CD4-positive, alpha-beta T cell treated with Interleukin-10 for 1 hour (primary cell): ENCODE measurements at regions not wholly inside any gene's neighbourhood (a gene's known extent, or its start where the extent isn't known, plus 50 kb on each side); places are given as distances from the start of the nearest gene placed in this dataset.

ENCODE experiments used
- DNase-seq: peaks from one replicate; pipeline ENCODE4 v3.0.0-alpha.2; 2020

DNA sequence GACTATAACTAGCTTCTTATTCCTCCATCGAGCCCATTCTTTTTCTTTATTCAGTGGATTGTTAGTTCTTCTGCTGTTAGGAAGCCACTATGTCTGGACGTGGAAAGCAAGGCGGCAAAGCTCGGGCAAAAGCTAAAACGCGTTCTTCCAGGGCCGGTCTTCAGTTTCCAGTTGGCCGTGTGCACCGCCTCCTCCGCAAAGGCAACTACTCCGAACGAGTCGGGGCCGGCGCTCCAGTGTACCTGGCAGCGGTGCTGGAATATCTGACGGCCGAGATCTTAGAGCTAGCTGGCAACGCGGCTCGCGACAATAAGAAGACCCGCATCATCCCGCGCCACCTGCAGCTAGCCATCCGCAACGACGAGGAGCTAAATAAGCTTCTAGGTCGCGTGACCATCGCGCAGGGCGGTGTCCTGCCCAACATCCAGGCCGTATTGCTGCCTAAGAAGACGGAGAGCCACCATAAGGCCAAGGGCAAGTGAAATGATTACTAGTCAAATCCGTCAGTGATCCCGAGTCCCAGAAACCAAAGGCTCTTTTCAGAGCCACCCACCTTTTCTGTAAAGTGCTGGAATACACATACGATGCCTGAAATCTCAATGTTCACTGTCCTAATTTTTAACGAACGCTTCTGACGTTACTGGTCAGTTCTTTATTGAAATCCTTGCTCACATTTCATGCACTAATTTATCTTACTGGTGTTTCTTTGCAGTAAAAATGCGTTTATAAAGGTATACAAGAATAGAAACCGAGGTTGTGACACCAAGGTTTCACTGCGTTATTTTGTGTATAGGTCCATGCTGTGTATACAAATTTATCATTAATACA, 129.9 kb downstream of the HFE start:
- DNase-seq: no peak

DNA sequence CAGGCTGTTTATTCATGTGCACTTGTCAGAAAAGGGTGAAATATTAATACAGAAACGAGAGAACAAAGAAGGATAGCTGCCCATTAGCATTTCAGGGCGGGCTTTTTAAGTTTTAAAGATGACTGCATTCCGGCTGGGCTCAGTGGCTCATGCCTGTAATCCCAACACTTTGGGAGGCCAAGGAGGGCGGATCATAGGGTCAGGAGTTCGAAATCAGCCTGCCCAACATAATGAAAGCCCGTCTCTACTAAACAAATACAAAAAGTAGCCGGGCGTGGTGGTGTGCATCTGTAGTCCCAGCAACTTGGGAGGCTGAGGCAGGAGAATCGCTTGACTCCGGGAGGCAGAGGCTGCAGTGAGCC, 130.5 kb downstream of the HFE start:
- no peak for DNase-seq

DNA sequence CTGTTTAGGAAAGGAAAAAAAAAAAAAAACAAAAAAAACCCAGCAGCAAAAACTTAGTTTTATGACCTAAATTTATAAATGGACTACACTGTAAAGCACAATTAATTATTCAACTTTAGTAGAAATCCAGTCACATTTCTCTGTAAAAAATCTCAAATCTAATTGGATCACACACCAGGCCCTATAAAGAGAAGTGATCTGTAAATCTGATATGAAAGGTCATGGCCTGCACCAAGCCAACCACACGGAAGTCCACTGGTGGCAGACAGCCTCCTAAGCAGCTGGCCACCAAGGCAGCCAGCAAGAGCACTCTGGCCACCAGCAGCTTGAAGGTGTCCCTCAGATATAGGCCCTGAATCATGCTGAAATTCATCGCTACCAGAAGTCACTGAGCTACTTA, 131.6 kb downstream of the HFE start:
- no peak for DNase-seq

GRCh38 chr6:26220145-26220970, 133.1 kb downstream of the HFE start:
- no peak for DNase-seq

- no peak for DNase-seq
Observed at GRCh38 chr6:26221186-26221585, 134.0 kb downstream of the HFE start.

DNA sequence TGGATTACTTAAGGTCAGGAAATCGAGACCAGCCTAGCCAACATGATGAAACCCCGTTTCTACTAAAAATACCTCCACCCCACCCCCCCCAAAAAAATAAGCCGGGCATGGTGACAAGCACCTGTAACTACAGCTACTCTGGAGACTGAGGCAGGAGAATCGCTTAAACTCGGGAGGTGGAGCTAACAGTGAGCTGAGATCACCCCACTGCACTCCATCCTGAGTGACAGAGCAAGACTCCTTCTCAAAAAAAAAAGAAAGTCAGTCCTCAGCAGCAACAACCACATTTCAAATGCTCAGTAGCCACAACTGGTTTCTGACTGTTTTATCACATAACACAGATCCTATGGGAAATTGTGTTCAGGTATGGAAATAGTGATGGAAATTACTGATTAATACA, 135.3 kb downstream of the HFE start:
- DNase-seq: no peak

DNA sequence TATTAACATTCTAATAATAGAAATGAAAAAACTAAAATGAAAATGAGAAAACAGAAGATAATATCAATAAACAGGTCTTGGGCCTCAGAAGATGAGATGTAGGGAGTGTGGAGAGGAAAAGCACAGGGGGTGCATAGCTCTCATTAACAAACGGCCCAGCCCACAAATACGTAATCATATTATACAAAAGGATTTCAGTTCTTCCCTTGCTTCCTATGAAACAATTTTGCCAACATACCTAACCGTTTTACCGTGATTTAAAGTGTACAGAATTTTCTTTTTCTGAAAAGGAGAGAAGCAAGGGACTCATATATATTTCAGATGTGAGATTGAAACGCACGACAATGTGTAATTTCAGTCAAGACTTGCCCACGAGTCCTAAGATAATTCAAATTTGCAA, 136.0 kb downstream of the HFE start:
- no peak for DNase-seq

DNA sequence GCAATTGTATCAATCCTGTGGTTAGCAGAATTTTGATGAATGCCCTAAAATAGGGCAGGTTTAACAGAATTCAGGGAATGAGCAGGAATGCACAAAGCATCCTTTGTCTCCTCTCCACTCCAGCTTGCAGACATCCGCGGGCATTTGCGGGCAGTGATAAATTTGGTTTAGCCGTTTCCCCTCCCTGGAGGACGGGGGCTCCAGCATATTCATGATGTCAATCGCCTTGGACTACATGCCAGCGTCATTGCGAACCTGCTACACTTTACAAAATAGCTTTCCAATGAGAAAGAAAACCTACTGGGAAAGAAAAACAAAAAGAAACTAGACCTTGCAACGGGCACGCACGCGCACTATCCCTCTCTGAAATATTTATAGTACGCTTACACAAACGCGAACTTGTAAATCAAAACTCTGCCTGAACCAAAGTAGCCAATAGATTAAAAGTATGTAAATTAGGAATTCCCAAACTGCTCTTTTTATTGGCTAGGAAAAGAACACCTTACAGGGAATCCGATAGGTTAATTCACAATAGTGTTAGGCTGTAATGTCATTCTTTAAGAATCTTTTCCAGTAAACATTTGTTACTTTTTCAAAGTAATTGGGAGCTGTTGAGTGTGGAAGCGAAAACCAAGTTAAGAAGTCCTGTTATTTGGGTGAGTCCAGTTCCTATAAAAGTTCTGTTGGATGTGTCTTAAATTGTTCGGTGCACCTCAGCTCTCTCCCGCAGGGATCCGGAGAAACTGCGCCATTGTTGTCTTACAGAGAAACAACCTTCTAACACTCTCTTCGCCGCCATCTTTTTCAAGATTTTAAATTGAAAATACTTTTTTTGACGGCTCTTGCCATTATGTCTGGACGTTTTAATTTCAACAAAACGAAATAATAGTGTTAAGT, 136.7 kb downstream of the HFE start:
- DNase-seq: peak; percentile 84

DNA sequence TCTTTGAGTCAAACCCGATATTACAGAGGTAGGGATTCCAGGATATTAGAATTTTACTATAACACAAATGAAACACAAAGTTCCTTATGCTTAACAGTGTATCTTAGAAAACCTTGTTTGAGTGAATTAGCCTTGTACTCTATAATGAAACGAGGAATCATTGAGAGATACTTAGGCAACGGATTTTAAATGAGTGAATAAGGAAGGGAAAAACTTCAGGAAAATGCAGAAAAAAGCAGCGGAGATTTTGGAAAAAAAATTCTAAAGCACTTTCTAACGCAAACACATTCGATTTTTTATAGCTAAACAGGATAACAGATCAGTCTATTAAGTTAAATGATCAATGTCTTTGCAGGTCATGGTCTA, 137.3 kb downstream of the HFE start:
- DNase-seq: no peak

GRCh38 chr6:26224940-26225847, 138.0 kb downstream of the HFE start:
- peak; percentile 35 for DNase-seq

GRCh38 chr6:26225848-26226578, 138.8 kb downstream of the HFE start:
- no peak for DNase-seq

DNA sequence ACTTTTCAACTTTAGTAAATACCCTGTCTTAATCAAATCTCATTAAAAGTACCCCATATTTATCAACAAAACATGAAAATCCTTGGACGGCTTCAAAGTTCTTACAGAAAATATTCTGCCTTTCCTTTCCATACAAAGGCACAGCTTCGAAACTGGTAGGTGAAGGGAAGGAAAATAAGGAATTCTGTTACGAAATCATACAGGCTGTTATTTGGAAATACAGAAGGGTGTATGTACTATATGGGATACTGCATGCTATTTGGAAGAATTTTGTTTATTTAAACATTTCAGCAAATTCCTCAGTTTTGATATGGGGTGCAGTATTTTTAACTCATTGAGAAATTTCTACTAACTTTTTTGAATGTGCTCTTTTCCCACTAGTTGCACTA, 138.4 kb upstream of the BTN3A2 start:
- DNase-seq: no peak

DNA sequence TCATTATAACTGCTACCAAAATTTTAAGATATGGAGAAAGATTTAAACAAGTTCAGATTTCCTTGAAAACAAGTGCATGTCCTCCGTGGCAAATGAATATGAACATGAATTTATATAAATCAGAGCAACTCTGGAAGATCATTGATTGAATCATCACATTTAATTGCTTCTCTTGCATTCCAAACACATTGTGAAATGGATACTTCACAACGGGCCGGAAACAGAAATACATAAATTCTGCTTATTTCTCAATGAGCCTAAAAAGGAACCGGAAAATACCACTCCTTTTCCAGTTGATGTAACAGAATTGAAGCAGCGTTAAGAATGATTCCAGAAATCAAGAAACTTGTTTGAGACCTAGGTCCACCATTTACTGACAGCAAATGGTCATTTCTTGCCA, 134.6 kb upstream of the BTN3A2 start:
- no peak for DNase-seq

DNA sequence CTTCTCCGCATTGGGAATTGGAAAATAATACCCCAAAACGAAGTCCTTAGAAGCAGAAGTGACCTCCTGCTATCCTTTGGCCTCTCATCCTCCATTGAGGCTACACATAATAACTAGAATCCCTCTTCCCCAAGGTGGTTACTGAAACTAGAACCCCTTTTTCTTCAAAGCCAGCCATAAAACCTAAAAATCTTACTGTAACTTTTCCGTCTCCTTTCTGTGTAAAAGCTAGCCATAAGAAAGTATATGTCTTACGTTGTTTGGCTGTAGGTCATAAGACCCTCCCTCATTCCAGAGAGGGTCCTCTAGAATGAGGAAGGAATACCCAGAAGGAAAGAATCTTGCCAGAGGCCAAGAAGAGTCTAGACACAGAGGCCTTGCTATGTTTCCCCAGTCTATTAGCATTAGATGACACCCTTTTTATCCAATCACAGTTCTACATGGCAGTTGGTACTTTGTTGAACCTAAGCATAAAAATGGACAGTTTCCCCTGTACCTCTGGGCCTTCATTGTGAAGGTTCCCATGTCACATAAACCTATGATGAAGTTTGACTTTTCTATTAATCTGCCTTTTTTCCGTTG, 133.9 kb upstream of the BTN3A2 start:
- no peak for DNase-seq

GRCh38 chr6:26232306-26232939, 132.6 kb upstream of the BTN3A2 start:
- no peak for DNase-seq

GRCh38 chr6:26232940-26233648, 131.9 kb upstream of the BTN3A2 start:
- peak; percentile 62 for DNase-seq

GRCh38 chr6:26233649-26234420, 131.2 kb upstream of the BTN3A2 start:
- DNase-seq: peak; percentile 81

DNA sequence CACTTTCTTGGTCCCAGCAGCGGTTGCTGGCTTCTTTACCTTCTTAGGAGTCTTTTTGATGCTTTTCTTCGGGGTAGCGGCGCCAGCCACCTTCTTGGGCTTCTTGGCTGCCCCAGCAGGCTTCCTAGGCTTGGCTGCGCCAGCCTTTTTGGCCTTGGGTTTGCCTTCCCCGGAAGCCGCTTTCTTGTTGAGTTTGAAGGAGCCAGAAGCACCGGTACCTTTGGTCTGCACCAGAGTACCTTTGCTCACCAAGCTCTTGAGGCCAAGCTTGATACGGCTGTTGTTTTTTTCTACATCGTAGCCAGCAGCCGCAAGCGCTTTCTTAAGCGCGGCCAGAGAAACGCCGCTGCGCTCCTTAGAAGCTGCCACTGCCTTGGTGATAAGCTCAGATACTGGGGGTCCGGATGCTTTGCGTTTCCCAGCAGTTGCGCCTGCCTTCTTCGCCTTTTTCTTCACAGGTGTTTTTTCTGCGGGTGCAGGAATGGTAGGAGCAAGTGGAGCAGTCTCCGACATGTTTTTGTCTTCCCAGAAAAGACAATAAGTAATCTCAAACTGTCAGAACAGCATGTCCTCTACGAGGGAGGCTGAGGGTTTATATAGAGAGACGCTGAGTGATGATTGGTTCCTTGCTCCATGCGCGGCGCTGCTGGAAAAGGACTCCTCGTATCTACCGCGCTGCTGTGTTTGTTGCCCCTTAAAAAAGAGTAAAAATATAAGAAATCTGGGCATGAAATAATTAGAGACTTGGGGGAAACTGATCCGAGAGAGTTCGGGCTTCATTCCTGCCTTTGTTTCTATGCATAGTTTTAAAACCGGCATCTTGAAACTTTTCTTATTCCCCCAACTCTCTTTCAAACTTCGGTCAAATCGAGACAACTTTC, 130.3 kb upstream of the BTN3A2 start:
- peak; percentile 89 for DNase-seq
